HG02571 (cell line): ENCODE measurements at regions not wholly inside any gene's neighbourhood (a gene's known extent, or its start where the extent isn't known, plus 50 kb on each side); places are given as distances from the start of the nearest gene placed in this dataset.

Source experiments
- ATAC-seq: cut with Tn5 transposase; IDR thresholded peaks from one replicate; pipeline ENCODE4 v1.9.1; 2021; ENCODE audit warnings: mild to moderate bottlenecking, moderate library complexity; ENCODE audit not compliant: unreplicated experiment

- no peak for ATAC-seq
These were observed 214.6 kb upstream of the RGS18 start for GRCh38 chr1:191943684-191944083.

- ATAC-seq, result no peak
These were observed 204.7 kb upstream of the RGS18 start for GRCh38 chr1:191953526-191953925.

GRCh38 chr1:191959856-191960255 lies 198.4 kb upstream of the RGS18 start:
- ATAC-seq, result no peak

- ATAC-seq, result no peak
These were observed 195.0 kb upstream of the RGS18 start for GRCh38 chr1:191963286-191963685.

GRCh38 chr1:191963781-191964455 lies 194.3 kb upstream of the RGS18 start:
- ATAC-seq, result no peak

GRCh38 chr1:191969290-191969689 lies 189.0 kb upstream of the RGS18 start:
- no peak for ATAC-seq

GRCh38 chr1:191970116-191970515 lies 188.1 kb upstream of the RGS18 start:
- ATAC-seq, result no peak

- ATAC-seq, result no peak
These were observed 186.8 kb upstream of the RGS18 start for GRCh38 chr1:191971447-191971846.

GRCh38 chr1:191974004-191974403 lies 184.3 kb upstream of the RGS18 start:
- ATAC-seq, result no peak

GRCh38 chr1:191977874-191978506 lies 180.3 kb upstream of the RGS18 start:
- no peak for ATAC-seq

- ATAC-seq, result no peak
These were observed 173.4 kb upstream of the RGS18 start for GRCh38 chr1:191984856-191985255.

- ATAC-seq, result no peak
These were observed 166.1 kb upstream of the RGS18 start for GRCh38 chr1:191992118-191992517.

GRCh38 chr1:191993549-191993948 lies 164.7 kb upstream of the RGS18 start:
- no peak for ATAC-seq

- no peak for ATAC-seq
These were observed 156.2 kb upstream of the RGS18 start for GRCh38 chr1:192002063-192002462.

GRCh38 chr1:192003295-192004077 lies 154.8 kb upstream of the RGS18 start:
- no peak for ATAC-seq

- no peak for ATAC-seq
These were observed 152.3 kb upstream of the RGS18 start for GRCh38 chr1:192005976-192006375.

GRCh38 chr1:192008281-192008825 lies 149.9 kb upstream of the RGS18 start:
- no peak for ATAC-seq

- no peak for ATAC-seq
These were observed 147.9 kb upstream of the RGS18 start for GRCh38 chr1:192010406-192010805.

- no peak for ATAC-seq
These were observed 146.7 kb upstream of the RGS18 start for GRCh38 chr1:192011525-192011924.

GRCh38 chr1:192022827-192023226 lies 135.4 kb upstream of the RGS18 start:
- ATAC-seq, result no peak

GRCh38 chr1:192024881-192025280 lies 133.4 kb upstream of the RGS18 start:
- no peak for ATAC-seq

GRCh38 chr1:192038567-192038966 lies 119.7 kb upstream of the RGS18 start:
- no peak for ATAC-seq
